IMR-90 (cell line): ENCODE measurements at regions not wholly inside any gene's neighbourhood (a gene's known extent, or its start where the extent isn't known, plus 50 kb on each side); places are given as distances from the start of the nearest gene placed in this dataset.

Source experiments
- ATAC-seq: fragments of 200-7000 bp; cut with Tn5 transposase; 2 replicates; pipeline ENCODE4 v1.9.1; 2020; ENCODE audit warnings: low read depth, mild to moderate bottlenecking, moderate library complexity
- BruUV-seq: library from RNA; stranded (reverse); fragments of 400-500 nt; replicated peaks from 2 replicates; lab custom pipeline; 2021; lab: Mats Ljungman, UMichigan
- CTCF ChIA-PET: fragments of 300-600 bp; formaldehyde crosslinking; extraction: SDS; loops from one replicate; lab custom pipeline; 2021; ENCODE audit warnings: antibody characterized with exemption; lab: Yijun Ruan, JAX
- POLR2A ChIA-PET: fragments of 300-600 bp; sonication (Branson Sonifier 250); formaldehyde crosslinking; loops from one replicate; lab custom pipeline; 2022; ENCODE audit warnings: antibody characterized with exemption; ENCODE audit not compliant: unreplicated experiment; lab: Charles Lee
- DNase-seq: peaks from one replicate; pipeline ENCODE4 v3.0.0; 2013
- H2AFZ ChIP-seq: replicated peaks from 2 replicates; pipeline ENCODE3; 2013; ENCODE audit warnings: low read length, mild to moderate bottlenecking; ENCODE audit not compliant: poor library complexity
- H2AK5ac ChIP-seq: 2 replicates; pipeline ENCODE4 v1.6.1; 2013; ENCODE audit warnings: low read depth, low read length, inconsistent platforms
- H2AK9ac ChIP-seq: replicated peaks from 2 replicates; pipeline ENCODE3; 2013; ENCODE audit warnings: mild to moderate bottlenecking, low read depth, low read length, moderate library complexity; ENCODE audit not compliant: poor library complexity
- H2BK120ac ChIP-seq: 2 replicates; pipeline ENCODE4 v1.6.1; 2013; ENCODE audit warnings: low read depth, low read length, inconsistent platforms
- H2BK15ac ChIP-seq: 3 replicates; pipeline ENCODE4 v1.6.1; 2013; ENCODE audit warnings: low read depth, low read length, inconsistent platforms
- H2BK20ac ChIP-seq: 2 replicates; pipeline ENCODE4 v1.6.1; 2013; ENCODE audit warnings: low read depth, mild to moderate bottlenecking, inconsistent platforms, low read length, moderate library complexity
- H2BK5ac ChIP-seq: 2 replicates; pipeline ENCODE4 v1.6.1; 2013; ENCODE audit warnings: mild to moderate bottlenecking, low read depth, low read length, inconsistent platforms; ENCODE audit not compliant: poor library complexity, severe bottlenecking
- H3K14ac ChIP-seq: replicated peaks from 2 replicates; pipeline ENCODE4 v1.6.1; 2013; ENCODE audit warnings: low read depth, low read length, inconsistent platforms
- H3K18ac ChIP-seq: 2 replicates; pipeline ENCODE4 v1.6.1; 2013; ENCODE audit warnings: low read depth, low read length, control low read depth
- H3K23ac ChIP-seq: 2 replicates; pipeline ENCODE4 v1.6.1; 2013; ENCODE audit warnings: low read depth, low read length, inconsistent platforms
- H3K27ac ChIP-seq: 2 replicates; pipeline ENCODE4 v1.5.1; 2013; ENCODE audit warnings: mild to moderate bottlenecking, control low read depth, low read length; ENCODE audit not compliant: insufficient read depth
- H3K27me3 ChIP-seq: 2 replicates; pipeline ENCODE4 v1.6.1; 2013; ENCODE audit warnings: low read length; ENCODE audit not compliant: control insufficient read depth, insufficient read depth
- H3K36me3 ChIP-seq: 2 replicates; pipeline ENCODE4 v1.6.1; 2013; ENCODE audit warnings: low read length, mixed read lengths; ENCODE audit not compliant: control insufficient read depth, insufficient read depth
- H3K4ac ChIP-seq: 2 replicates; pipeline ENCODE4 v1.6.1; 2013; ENCODE audit warnings: low read depth, low read length, inconsistent platforms
- H3K4me1 ChIP-seq: 2 replicates; pipeline ENCODE4 v1.6.1; 2013; ENCODE audit warnings: low read length, mixed read lengths; ENCODE audit not compliant: control insufficient read depth, insufficient read depth
- H3K4me2 ChIP-seq: 2 replicates; pipeline ENCODE4 v1.6.1; 2013; ENCODE audit warnings: low read depth, mild to moderate bottlenecking, control low read depth, low read length, moderate library complexity
- H3K4me3 ChIP-seq: 2 replicates; pipeline ENCODE4 v1.5.1; 2013; ENCODE audit warnings: low read depth, mild to moderate bottlenecking, control low read depth, low read length, moderate library complexity; ENCODE audit not compliant: insufficient read depth
- H3K56ac ChIP-seq: 2 replicates; pipeline ENCODE4 v1.6.1; 2013; ENCODE audit warnings: low read length, inconsistent platforms; ENCODE audit not compliant: insufficient read depth; ENCODE audit errors: extremely low read depth
- H3K79me1 ChIP-seq, 2 experiments: 2 replicates each; pipeline ENCODE4 v1.6.1; 2013; ENCODE audit warnings: low read length in 2 of 2, inconsistent platforms in 1 of 2, low read depth in 1 of 2
- H3K9ac ChIP-seq: 2 replicates; pipeline ENCODE4 v1.6.1; 2013; ENCODE audit warnings: low read depth, low read length, control low read depth
- H3K9me1 ChIP-seq: 2 replicates; pipeline ENCODE4 v1.6.1; 2013; ENCODE audit warnings: low read length, inconsistent platforms; ENCODE audit not compliant: insufficient read depth
- H3K9me3 ChIP-seq: 2 replicates; pipeline ENCODE4 v1.6.1; 2013; ENCODE audit warnings: low read length; ENCODE audit not compliant: control insufficient read depth, insufficient read depth
- H4K20me1 ChIP-seq: 2 replicates; pipeline ENCODE4 v1.6.1; 2013; ENCODE audit warnings: low read length, inconsistent platforms; ENCODE audit not compliant: insufficient read depth
- H4K5ac ChIP-seq: 2 replicates; pipeline ENCODE4 v1.6.1; 2013; ENCODE audit warnings: mild to moderate bottlenecking, low read depth, low read length, control low read depth
- H4K8ac ChIP-seq, 2 experiments: 2 replicates each; pipeline ENCODE4 v1.6.1; 2013; ENCODE audit warnings: low read depth in 2 of 2, low read length in 2 of 2, control low read depth in 1 of 2, inconsistent platforms in 1 of 2
- H4K91ac ChIP-seq: 2 replicates; pipeline ENCODE4 v1.6.1; 2013; ENCODE audit warnings: low read depth, low read length, inconsistent platforms; ENCODE audit not compliant: insufficient read depth
- BHLHE40 ChIP-seq: fragments of 150-350 bp; IDR thresholded peaks from 2 replicates; pipeline ENCODE4 v1.6.1; 2016; ENCODE audit warnings: mild to moderate bottlenecking, low read depth, low read length
- CEBPB ChIP-seq: IDR thresholded peaks from 2 replicates; pipeline ENCODE4 v1.6.1; 2012; ENCODE audit warnings: low read depth, low read length, improper control_type of control experiment
- CHD1 ChIP-seq: IDR thresholded peaks from 2 replicates; pipeline ENCODE4 v1.6.1; 2012; ENCODE audit warnings: low read depth, low read length, improper control_type of control experiment
- ELK1 ChIP-seq: fragments of 150-350 bp; IDR thresholded peaks from 2 replicates; pipeline ENCODE4 v1.6.1; 2016; ENCODE audit warnings: low read depth, mild to moderate bottlenecking, low read length, moderate library complexity, borderline replicate concordance
- FOS ChIP-seq: fragments of 150-350 bp; IDR thresholded peaks from 2 replicates; pipeline ENCODE4 v1.6.1; 2016; ENCODE audit warnings: low read depth, low read length
- MXI1 ChIP-seq: IDR thresholded peaks from 2 replicates; pipeline ENCODE4 v1.6.1; 2012; ENCODE audit warnings: low read depth, mild to moderate bottlenecking, low read length, moderate library complexity, borderline replicate concordance
- NFE2L2 ChIP-seq: fragments of 150-350 bp; IDR thresholded peaks from 2 replicates; pipeline ENCODE4 v1.6.1; 2016; ENCODE audit warnings: low read depth, mild to moderate bottlenecking, low read length
- RCOR1 ChIP-seq: IDR thresholded peaks from 2 replicates; pipeline ENCODE4 v1.6.1; 2012; ENCODE audit warnings: mild to moderate bottlenecking, low read length, improper control_type of control experiment; ENCODE audit not compliant: insufficient replicate concordance
- SMC3 ChIP-seq: fragments of 150-350 bp; IDR thresholded peaks from 2 replicates; pipeline ENCODE4 v1.6.1; 2016; ENCODE audit warnings: low read depth, mild to moderate bottlenecking, antibody characterized with exemption, low read length, moderate library complexity
- WGBS, 2 experiments: methylation state at CpG; one replicate each; pipeline versions ENCODE4 v1.1.5 to v1.1.7; 2013; ENCODE audit warnings: missing lambda C conversion rate in 2 of 2; ENCODE audit not compliant: insufficient read length in 1 of 2; ENCODE audit errors: extremely low coverage in 2 of 2; 5-methylcytosine and 5-hydroxymethylcytosine counted together
- dilution Hi-C: fragments of 300-500 bp; cut with HindIII; formaldehyde crosslinking; loops from one replicate; pipeline ENCODE4 v1.14.3; 2018; ENCODE audit warnings: low sequenced_read_pairs; ENCODE audit not compliant: unreplicated experiment
- in situ Hi-C: fragments of 300-500 bp; cut with MboI; formaldehyde crosslinking; loops from 3 replicates; pipeline ENCODE4 v1.14.3; 2019; ENCODE audit warnings: low sequenced_read_pairs, inconsistent platforms, mixed read lengths
- intact Hi-C: fragments of 100-400 bp; cut with micrococcal nuclease; formaldehyde crosslinking; loops from 2 replicates; pipeline ENCODE4 v1.10.0; 2022
- TF ChIP-seq, protein P1 (sequence below): conservative IDR thresholded peaks from 2 replicates; pipeline ENCODE4 v1.5.1; 2012; ENCODE audit warnings: mild to moderate bottlenecking, low read depth, low read length, improper control_type of control experiment
- TF ChIP-seq, protein P2 (sequence below): fragments of 150-350 bp; IDR thresholded peaks from 2 replicates; pipeline ENCODE4 v1.6.1; 2017; ENCODE audit warnings: mild to moderate bottlenecking, antibody characterized with exemption, low read length, low read depth

DNA sequence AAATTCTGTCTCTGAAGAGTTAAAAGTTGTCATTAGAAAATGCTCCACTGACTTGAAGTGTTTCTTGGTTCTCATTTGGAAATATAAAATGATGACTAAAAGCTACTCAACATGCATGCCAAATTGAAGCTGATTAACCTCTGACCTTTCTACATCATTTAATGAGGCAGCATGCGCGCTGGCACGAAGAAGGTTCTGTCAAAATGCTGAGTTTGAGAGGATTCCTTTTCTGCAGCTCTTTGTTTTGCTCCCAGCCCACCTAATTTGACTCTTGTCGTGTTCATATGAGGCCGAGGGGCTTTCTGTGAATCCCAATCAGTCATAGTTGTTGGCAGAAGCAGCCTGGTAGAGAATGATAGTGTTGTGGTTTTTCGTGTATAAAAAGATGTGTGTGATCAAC lies 153.4 kb downstream of the BRMS1L start:
- no peaks in the 10 kb centered on the region for H4K20me1 ChIP-seq
- no peaks in the 10 kb centered on the region for H3K27me3 ChIP-seq
- CTCF ChIA-PET = no interaction called here
- no peaks in the 10 kb centered on the region for H3K79me1 ChIP-seq
- TF ChIP-seq, protein P1, sequence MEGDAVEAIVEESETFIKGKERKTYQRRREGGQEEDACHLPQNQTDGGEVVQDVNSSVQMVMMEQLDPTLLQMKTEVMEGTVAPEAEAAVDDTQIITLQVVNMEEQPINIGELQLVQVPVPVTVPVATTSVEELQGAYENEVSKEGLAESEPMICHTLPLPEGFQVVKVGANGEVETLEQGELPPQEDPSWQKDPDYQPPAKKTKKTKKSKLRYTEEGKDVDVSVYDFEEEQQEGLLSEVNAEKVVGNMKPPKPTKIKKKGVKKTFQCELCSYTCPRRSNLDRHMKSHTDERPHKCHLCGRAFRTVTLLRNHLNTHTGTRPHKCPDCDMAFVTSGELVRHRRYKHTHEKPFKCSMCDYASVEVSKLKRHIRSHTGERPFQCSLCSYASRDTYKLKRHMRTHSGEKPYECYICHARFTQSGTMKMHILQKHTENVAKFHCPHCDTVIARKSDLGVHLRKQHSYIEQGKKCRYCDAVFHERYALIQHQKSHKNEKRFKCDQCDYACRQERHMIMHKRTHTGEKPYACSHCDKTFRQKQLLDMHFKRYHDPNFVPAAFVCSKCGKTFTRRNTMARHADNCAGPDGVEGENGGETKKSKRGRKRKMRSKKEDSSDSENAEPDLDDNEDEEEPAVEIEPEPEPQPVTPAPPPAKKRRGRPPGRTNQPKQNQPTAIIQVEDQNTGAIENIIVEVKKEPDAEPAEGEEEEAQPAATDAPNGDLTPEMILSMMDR = no peak
- TF ChIP-seq BHLHE40 (no peak), MXI1 (no peak), CEBPB (no peak), CHD1 (no peak), ELK1 (no peak), SMC3 (no peak), FOS (no peak), RCOR1 (no peak), NFE2L2 (no peak)
- TF ChIP-seq, protein P2, sequence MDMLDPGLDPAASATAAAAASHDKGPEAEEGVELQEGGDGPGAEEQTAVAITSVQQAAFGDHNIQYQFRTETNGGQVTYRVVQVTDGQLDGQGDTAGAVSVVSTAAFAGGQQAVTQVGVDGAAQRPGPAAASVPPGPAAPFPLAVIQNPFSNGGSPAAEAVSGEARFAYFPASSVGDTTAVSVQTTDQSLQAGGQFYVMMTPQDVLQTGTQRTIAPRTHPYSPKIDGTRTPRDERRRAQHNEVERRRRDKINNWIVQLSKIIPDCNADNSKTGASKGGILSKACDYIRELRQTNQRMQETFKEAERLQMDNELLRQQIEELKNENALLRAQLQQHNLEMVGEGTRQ = no peak
- no peak overlapping the region for H3K4me2 ChIP-seq
- no peak overlapping the region for H3K4me3 ChIP-seq
- H3K4me1 ChIP-seq = no peaks in the 10 kb centered on the region
- no TSS peak for BruUV-seq
- H2AK5ac ChIP-seq = no peak overlapping the region
- H3K27ac ChIP-seq = no peak overlapping the region
- ATAC-seq (no peak), DNase-seq (no peak)
- WGBS, 2 experiments = no CpG with 5 or more reads among the region's 6 CpGs
- intact Hi-C loops = no loop called here
- no peak overlapping the region for H3K14ac ChIP-seq
- dilution Hi-C loops = no loop called here
- H3K4ac ChIP-seq = no peak overlapping the region
- H3K18ac ChIP-seq = no peak overlapping the region
- no peak overlapping the region for H2AFZ ChIP-seq
- no peak overlapping the region for H4K5ac ChIP-seq
- no peak overlapping the region for H4K91ac ChIP-seq
- in situ Hi-C loops = no loop called here
- H3K36me3 ChIP-seq = no peaks in the 10 kb centered on the region
- H2BK20ac ChIP-seq = no peak overlapping the region
- H2BK5ac ChIP-seq = no peak overlapping the region
- H3K23ac ChIP-seq = no peak overlapping the region
- no peak overlapping the region for H2BK120ac ChIP-seq
- no peaks in the 10 kb centered on the region for H3K9me3 ChIP-seq
- H4K8ac ChIP-seq = no peak overlapping the region
- H3K56ac ChIP-seq = no peak overlapping the region
- no peaks in the 10 kb centered on the region for H3K9me1 ChIP-seq
- H2BK15ac ChIP-seq = no peak overlapping the region
- POLR2A ChIA-PET = no interaction called here
- no peak overlapping the region for H2AK9ac ChIP-seq
- no peak overlapping the region for H3K9ac ChIP-seq
